Osteoblast (primary cell): ENCODE measurements at regions not wholly inside any gene's neighbourhood (a gene's known extent, or its start where the extent isn't known, plus 50 kb on each side); places are given as distances from the start of the nearest gene placed in this dataset.

Experiments
- DNase-seq: peaks from one replicate; pipeline ENCODE4 v3.0.0; 2011; ENCODE audit warnings: low spot score, mixed read lengths; ENCODE audit not compliant: insufficient read length; ENCODE audit errors: missing footprints
- H2AFZ ChIP-seq: 2 replicates; pipeline ENCODE4 v1.6.0; 2011; ENCODE audit warnings: mild to moderate bottlenecking, low read length
- H3K27ac ChIP-seq: 2 replicates; pipeline ENCODE4 v1.5.1; 2011; ENCODE audit warnings: mild to moderate bottlenecking, low read depth, low read length, moderate library complexity
- H3K27me3 ChIP-seq: 2 replicates; pipeline ENCODE4 v1.6.0; 2012; ENCODE audit warnings: mild to moderate bottlenecking, control low read depth, inconsistent platforms, low read length, moderate library complexity; ENCODE audit not compliant: insufficient read depth
- H3K36me3 ChIP-seq: 2 replicates; pipeline ENCODE4 v1.5.1; 2011; ENCODE audit warnings: mild to moderate bottlenecking, low read length, control low read depth, moderate library complexity; ENCODE audit not compliant: insufficient read depth
- H3K4me1 ChIP-seq: 2 replicates; pipeline ENCODE4 v1.5.1; 2011; ENCODE audit warnings: mild to moderate bottlenecking, low read length, control low read depth, moderate library complexity; ENCODE audit not compliant: insufficient read depth
- H3K4me2 ChIP-seq: 2 replicates; pipeline ENCODE4 v1.6.0; 2011; ENCODE audit warnings: mild to moderate bottlenecking, low read length; ENCODE audit not compliant: insufficient read depth
- H3K4me3 ChIP-seq: fragments of 200-600 bp; sonication (generic); 3 replicates; pipeline ENCODE4 v1.5.1; 2012; ENCODE audit warnings: mild to moderate bottlenecking, low read length, inconsistent platforms; ENCODE audit not compliant: insufficient read depth
- H3K79me2 ChIP-seq: 2 replicates; pipeline ENCODE4 v1.6.0; 2012; ENCODE audit warnings: mild to moderate bottlenecking, low read length, control low read depth, inconsistent platforms; ENCODE audit not compliant: insufficient read depth
- H3K9me3 ChIP-seq: 2 replicates; pipeline ENCODE4 v1.5.1; 2011; ENCODE audit warnings: low read depth, low read length, control low read depth
- H4K20me1 ChIP-seq: 2 replicates; pipeline ENCODE4 v1.6.0; 2012; ENCODE audit warnings: mild to moderate bottlenecking, low read length, control low read depth; ENCODE audit not compliant: insufficient read depth
- CTCF ChIP-seq: IDR thresholded peaks from 2 replicates; pipeline ENCODE4 v1.5.1; 2011; ENCODE audit warnings: mild to moderate bottlenecking, low read depth, low read length, moderate library complexity; ENCODE audit errors: extremely low read depth

DNA sequence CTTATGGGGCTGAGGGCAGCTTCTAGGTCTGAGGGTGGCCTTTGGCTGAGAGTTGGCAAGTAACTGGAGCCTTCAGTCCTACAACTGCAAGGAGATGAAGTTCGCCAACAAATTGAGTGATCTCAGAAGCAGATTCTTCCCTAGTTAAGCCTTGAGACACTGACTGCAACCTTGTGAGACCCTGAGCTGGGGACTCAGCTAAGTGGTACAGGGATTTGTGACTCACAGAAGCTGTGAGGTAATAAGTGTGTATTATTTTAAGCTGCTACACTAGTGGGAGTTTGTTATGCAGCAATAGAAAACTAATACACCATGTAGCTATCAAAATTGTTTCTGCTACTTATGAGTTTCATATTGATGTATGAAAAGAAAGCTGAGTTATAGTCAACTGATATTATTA, 279.2 kb downstream of the PIK3R1 start:
- H3K4me3 ChIP-seq, result no peak overlapping the region
- H3K4me1 ChIP-seq, result peaks cover 2% of the 10 kb centered on the region
- peaks cover 4% of the 10 kb centered on the region for H3K27me3 ChIP-seq
- DNase-seq, result no peak
- no peak overlapping the region for H3K27ac ChIP-seq
- H3K79me2 ChIP-seq, result no peaks in the 10 kb centered on the region
- no peak overlapping the region for H3K4me2 ChIP-seq
- no peak overlapping the region for H2AFZ ChIP-seq
- H3K36me3 ChIP-seq, result no peaks in the 10 kb centered on the region
- H3K9me3 ChIP-seq, result no peaks in the 10 kb centered on the region
- no peaks in the 10 kb centered on the region for H4K20me1 ChIP-seq
- no peak for TF ChIP-seq CTCF

GRCh38 chr5:68499987-68500386, 284.4 kb downstream of the PIK3R1 start:
- Histone ChIP-seq H4K20me1 (no peaks in the 10 kb centered on the region), H3K79me2 (no peaks in the 10 kb centered on the region), H3K9me3 (no peaks in the 10 kb centered on the region), H3K27ac (no peak overlapping the region), H3K4me2 (no peak overlapping the region), H3K36me3 (no peaks in the 10 kb centered on the region), H3K4me1 (peaks cover 14% of the 10 kb centered on the region), H3K4me3 (no peak overlapping the region), H3K27me3 (no peaks in the 10 kb centered on the region), H2AFZ (no peak overlapping the region)
- DNase-seq, result no peak
- no peak for TF ChIP-seq CTCF

DNA sequence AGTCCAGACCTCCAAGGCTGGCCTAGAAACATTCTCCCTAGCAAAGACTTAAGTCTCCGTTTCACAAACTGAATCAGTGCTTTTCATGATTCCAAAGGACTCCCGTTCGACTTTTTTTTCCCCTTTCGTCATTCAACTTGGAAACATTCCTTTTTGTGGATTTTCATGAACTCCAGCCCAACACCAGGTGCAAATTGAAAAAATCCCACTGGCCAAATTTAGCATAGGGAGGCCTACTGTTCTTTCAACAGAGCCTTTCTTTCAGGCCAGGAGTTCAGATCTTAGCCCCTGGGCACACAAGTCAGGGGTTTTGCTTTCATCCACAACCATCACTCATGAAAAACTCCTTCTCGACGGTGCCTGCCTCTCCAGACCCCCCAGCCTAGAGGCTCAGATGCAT, 285.3 kb downstream of the PIK3R1 start:
- no peak overlapping the region for H3K4me2 ChIP-seq
- TF ChIP-seq CTCF, result no peak
- no peaks in the 10 kb centered on the region for H3K27me3 ChIP-seq
- H3K4me1 ChIP-seq, result peaks cover 14% of the 10 kb centered on the region
- no peak overlapping the region for H2AFZ ChIP-seq
- H3K9me3 ChIP-seq, result no peaks in the 10 kb centered on the region
- H3K36me3 ChIP-seq, result no peaks in the 10 kb centered on the region
- no peak overlapping the region for H3K4me3 ChIP-seq
- H4K20me1 ChIP-seq, result no peaks in the 10 kb centered on the region
- DNase-seq, result no peak
- H3K27ac ChIP-seq, result no peak overlapping the region
- no peaks in the 10 kb centered on the region for H3K79me2 ChIP-seq

- TF ChIP-seq CTCF, result no peak
- no peak overlapping the region for H3K4me2 ChIP-seq
- no peaks in the 10 kb centered on the region for H3K27me3 ChIP-seq
- no peaks in the 10 kb centered on the region for H3K36me3 ChIP-seq
- no peak for DNase-seq
- H3K4me3 ChIP-seq, result no peak overlapping the region
- no peaks in the 10 kb centered on the region for H3K79me2 ChIP-seq
- H2AFZ ChIP-seq, result no peak overlapping the region
- peaks cover 14% of the 10 kb centered on the region for H3K4me1 ChIP-seq
- no peak overlapping the region for H3K27ac ChIP-seq
- H4K20me1 ChIP-seq, result no peaks in the 10 kb centered on the region
- H3K9me3 ChIP-seq, result no peaks in the 10 kb centered on the region
These were observed 287.0 kb downstream of the PIK3R1 start for GRCh38 chr5:68502531-68502930.
